Ishikawa (cell line): ENCODE measurements at regions not wholly inside any gene's neighbourhood (a gene's known extent, or its start where the extent isn't known, plus 50 kb on each side); places are given as distances from the start of the nearest gene placed in this dataset.

Experiments used
- CEBPB ChIP-seq: IDR thresholded peaks from 2 replicates; pipeline ENCODE4 v1.6.1; 2012
- CREB1 ChIP-seq: IDR thresholded peaks from 2 replicates; pipeline ENCODE4 v1.6.1; 2012; ENCODE audit warnings: low read depth
- EGR1 ChIP-seq: IDR thresholded peaks from 2 replicates; pipeline ENCODE4 v1.6.1; 2012
- EP300 ChIP-seq: IDR thresholded peaks from 2 replicates; pipeline ENCODE4 v1.6.1; 2012; ENCODE audit warnings: borderline replicate concordance
- FOXM1 ChIP-seq: IDR thresholded peaks from 2 replicates; pipeline ENCODE4 v1.6.1; 2012; ENCODE audit warnings: low read depth, borderline replicate concordance
- NFIC ChIP-seq: IDR thresholded peaks from 2 replicates; pipeline ENCODE4 v1.6.1; 2012
- RAD21 ChIP-seq: IDR thresholded peaks from 2 replicates; pipeline ENCODE4 v1.6.1; 2012; ENCODE audit warnings: low read depth
- TAF1 ChIP-seq: IDR thresholded peaks from 2 replicates; pipeline ENCODE4 v1.6.1; 2012; ENCODE audit warnings: low read depth, mild to moderate bottlenecking
- TCF12 ChIP-seq: IDR thresholded peaks from 2 replicates; pipeline ENCODE4 v1.6.1; 2012; ENCODE audit warnings: low read depth
- TEAD4 ChIP-seq: IDR thresholded peaks from 2 replicates; pipeline ENCODE4 v1.6.1; 2012
- YY1 ChIP-seq: IDR thresholded peaks from 2 replicates; pipeline ENCODE4 v1.6.1; 2012; ENCODE audit warnings: low read depth
- ZBTB7A ChIP-seq: IDR thresholded peaks from 2 replicates; pipeline ENCODE4 v1.6.1; 2012; ENCODE audit warnings: low read depth
- TF ChIP-seq, protein P1 (sequence below): IDR thresholded peaks from 2 replicates; pipeline ENCODE4 v1.6.1; 2012
- TF ChIP-seq, protein P2 (sequence below): IDR thresholded peaks from 2 replicates; pipeline ENCODE4 v1.6.1; 2012
- TF ChIP-seq, protein P3 (sequence below): IDR thresholded peaks from 2 replicates; pipeline ENCODE4 v1.6.1; 2012; ENCODE audit warnings: low read depth, mild to moderate bottlenecking

DNA sequence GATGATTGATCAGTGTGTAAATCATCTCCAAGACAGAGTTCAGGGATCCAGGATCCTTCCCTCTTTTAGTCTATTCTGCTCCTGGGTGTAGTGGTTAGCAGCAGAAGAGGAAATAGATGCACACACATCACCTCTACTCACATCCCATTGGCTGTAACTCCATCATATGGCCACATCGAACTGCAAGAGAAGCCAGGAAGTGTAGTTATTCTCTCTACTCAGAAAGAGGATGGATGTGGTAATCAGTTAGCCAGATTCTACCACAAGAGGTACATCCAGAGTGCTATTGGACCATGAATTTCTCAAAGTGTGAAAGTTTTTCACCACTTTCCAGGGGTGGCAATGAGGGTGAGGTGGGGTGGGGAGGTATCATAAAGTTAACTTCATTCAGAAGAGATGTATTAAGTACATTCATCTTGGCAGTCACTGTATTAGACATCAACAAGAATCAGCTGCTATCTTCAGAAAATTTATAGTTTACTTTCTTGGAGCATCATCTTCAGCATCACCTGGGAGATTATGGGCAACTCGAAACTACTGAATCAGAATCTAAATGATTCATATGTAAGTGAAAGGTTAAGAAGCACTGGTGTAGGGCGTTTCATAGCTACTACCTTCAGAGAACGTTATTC, 60.6 kb upstream of the GAP43 start:
- no peak for TF ChIP-seq ZBTB7A
- no peak for TF ChIP-seq YY1
- no peak for TF ChIP-seq TCF12
- TF ChIP-seq, protein P1, sequence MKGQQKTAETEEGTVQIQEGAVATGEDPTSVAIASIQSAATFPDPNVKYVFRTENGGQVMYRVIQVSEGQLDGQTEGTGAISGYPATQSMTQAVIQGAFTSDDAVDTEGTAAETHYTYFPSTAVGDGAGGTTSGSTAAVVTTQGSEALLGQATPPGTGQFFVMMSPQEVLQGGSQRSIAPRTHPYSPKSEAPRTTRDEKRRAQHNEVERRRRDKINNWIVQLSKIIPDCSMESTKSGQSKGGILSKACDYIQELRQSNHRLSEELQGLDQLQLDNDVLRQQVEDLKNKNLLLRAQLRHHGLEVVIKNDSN: no peak
- no peak for TF ChIP-seq EP300
- TF ChIP-seq, protein P2, sequence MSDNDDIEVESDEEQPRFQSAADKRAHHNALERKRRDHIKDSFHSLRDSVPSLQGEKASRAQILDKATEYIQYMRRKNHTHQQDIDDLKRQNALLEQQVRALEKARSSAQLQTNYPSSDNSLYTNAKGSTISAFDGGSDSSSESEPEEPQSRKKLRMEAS: no peak
- TF ChIP-seq CEBPB: no peak
- no peak for TF ChIP-seq TAF1
- no peak for TF ChIP-seq CREB1
- no peak for TF ChIP-seq FOXM1
- TF ChIP-seq, protein P3, sequence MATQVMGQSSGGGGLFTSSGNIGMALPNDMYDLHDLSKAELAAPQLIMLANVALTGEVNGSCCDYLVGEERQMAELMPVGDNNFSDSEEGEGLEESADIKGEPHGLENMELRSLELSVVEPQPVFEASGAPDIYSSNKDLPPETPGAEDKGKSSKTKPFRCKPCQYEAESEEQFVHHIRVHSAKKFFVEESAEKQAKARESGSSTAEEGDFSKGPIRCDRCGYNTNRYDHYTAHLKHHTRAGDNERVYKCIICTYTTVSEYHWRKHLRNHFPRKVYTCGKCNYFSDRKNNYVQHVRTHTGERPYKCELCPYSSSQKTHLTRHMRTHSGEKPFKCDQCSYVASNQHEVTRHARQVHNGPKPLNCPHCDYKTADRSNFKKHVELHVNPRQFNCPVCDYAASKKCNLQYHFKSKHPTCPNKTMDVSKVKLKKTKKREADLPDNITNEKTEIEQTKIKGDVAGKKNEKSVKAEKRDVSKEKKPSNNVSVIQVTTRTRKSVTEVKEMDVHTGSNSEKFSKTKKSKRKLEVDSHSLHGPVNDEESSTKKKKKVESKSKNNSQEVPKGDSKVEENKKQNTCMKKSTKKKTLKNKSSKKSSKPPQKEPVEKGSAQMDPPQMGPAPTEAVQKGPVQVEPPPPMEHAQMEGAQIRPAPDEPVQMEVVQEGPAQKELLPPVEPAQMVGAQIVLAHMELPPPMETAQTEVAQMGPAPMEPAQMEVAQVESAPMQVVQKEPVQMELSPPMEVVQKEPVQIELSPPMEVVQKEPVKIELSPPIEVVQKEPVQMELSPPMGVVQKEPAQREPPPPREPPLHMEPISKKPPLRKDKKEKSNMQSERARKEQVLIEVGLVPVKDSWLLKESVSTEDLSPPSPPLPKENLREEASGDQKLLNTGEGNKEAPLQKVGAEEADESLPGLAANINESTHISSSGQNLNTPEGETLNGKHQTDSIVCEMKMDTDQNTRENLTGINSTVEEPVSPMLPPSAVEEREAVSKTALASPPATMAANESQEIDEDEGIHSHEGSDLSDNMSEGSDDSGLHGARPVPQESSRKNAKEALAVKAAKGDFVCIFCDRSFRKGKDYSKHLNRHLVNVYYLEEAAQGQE: no peak
- TF ChIP-seq TEAD4: no peak
- no peak for TF ChIP-seq NFIC
- no peak for TF ChIP-seq RAD21
- TF ChIP-seq EGR1: no peak

DNA sequence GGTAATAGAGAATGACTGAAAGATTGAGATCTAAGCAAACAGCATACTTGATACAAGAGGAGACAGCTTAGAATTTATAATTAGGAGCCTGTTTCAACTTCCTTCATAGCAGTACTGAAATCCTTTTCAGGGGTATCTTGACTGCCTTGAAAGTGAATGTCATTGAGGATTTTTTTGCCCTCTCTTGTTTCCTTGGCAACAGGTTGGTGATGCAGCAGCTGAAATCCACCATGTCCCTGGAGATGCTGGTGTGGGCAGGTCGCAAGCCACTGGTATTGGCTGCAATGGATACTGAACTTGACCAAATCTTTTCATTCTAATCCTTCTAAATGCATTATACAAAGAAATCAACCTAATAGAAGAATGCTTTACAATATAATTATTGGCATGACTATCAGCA, 59.3 kb upstream of the GAP43 start:
- TF ChIP-seq, protein P2: no peak
- TF ChIP-seq, protein P3: no peak
- TF ChIP-seq RAD21 (no peak), EP300 (no peak), YY1 (no peak), ZBTB7A (no peak), TEAD4 (no peak), TCF12 (no peak)

DNA sequence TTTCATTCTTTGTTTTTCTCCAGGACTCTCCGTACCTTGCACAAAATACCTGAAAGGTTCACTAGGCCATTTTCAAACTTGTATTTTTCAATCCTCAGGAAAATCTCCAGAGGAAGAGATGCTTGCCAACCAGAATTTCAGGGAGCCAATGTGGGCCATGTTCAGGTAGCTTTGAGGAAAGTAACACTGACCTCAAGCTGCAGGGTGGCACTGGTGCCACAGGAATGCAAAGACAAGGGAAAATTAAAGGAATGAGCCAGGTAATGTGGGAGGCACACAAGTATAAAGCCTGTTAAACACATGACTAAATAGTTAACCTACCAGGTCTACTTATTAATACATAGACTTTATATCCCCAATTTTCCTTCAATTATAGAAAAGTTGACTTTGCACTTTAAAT, 51.9 kb upstream of the GAP43 start:
- TF ChIP-seq RAD21: peak; percentile 45; the same call in 1 of the 2 replicates
- TF ChIP-seq NFIC: no peak
